SJCRH30 (cell line): ENCODE measurements at regions not wholly inside any gene's neighbourhood (a gene's known extent, or its start where the extent isn't known, plus 50 kb on each side); places are given as distances from the start of the nearest gene placed in this dataset.
"Not testable (repeated sequence)": the region's sequence is repeated elsewhere in the genome, so short reads cannot be mapped to it uniquely, and the experiment has no call there.

Experiments used
- DNase-seq, 2 experiments: peaks; one replicate each; pipeline ENCODE4 v3.0.0-alpha.2; 2015 to 2020
- H3K27ac ChIP-seq: fragments of 250-450 bp; sonication (Bioruptor Pico); 2 replicates; pipeline ENCODE4 v1.5.1; 2020; ENCODE audit warnings: mild to moderate bottlenecking, moderate library complexity
- H3K27me3 ChIP-seq: fragments of 250-450 bp; sonication (Bioruptor Pico); 2 replicates; pipeline ENCODE4 v1.5.1; 2020; ENCODE audit warnings: mild to moderate bottlenecking, moderate library complexity
- H3K36me3 ChIP-seq: fragments of 250-450 bp; sonication (Bioruptor Pico); 2 replicates; pipeline ENCODE4 v1.5.1; 2020; ENCODE audit warnings: mild to moderate bottlenecking, moderate library complexity
- H3K4me1 ChIP-seq: fragments of 250-450 bp; sonication (Bioruptor Pico); 2 replicates; pipeline ENCODE4 v1.5.1; 2020; ENCODE audit warnings: mild to moderate bottlenecking, moderate library complexity
- H3K4me3 ChIP-seq: fragments of 250-450 bp; sonication (Bioruptor Pico); 2 replicates; pipeline ENCODE4 v1.5.1; 2020; ENCODE audit warnings: mild to moderate bottlenecking, moderate library complexity
- H3K9me3 ChIP-seq: fragments of 250-450 bp; sonication (Bioruptor Pico); replicated peaks from 2 replicates; pipeline ENCODE4 v1.5.1; 2020; ENCODE audit warnings: mild to moderate bottlenecking, moderate library complexity

- Histone ChIP-seq H3K4me3 (no peak overlapping the region), H3K9me3 (no peaks in the 10 kb centered on the region), H3K27ac (no peak overlapping the region), H3K4me1 (no peaks in the 10 kb centered on the region), H3K27me3 (no peaks in the 10 kb centered on the region), H3K36me3 (no peaks in the 10 kb centered on the region)
- no peak for DNase-seq
Observed at GRCh38 chr3:38970851-38971638, 80.7 kb downstream of the SCN11A start.

- Histone ChIP-seq H3K4me1 (no peaks in the 10 kb centered on the region), H3K4me3 (no peak overlapping the region), H3K9me3 (no peaks in the 10 kb centered on the region), H3K36me3 (no peaks in the 10 kb centered on the region), H3K27me3 (no peaks in the 10 kb centered on the region), H3K27ac (no peak overlapping the region)
- DNase-seq, result no peak
Observed at GRCh38 chr3:38969317-38970235, 82.2 kb downstream of the SCN11A start.

DNA sequence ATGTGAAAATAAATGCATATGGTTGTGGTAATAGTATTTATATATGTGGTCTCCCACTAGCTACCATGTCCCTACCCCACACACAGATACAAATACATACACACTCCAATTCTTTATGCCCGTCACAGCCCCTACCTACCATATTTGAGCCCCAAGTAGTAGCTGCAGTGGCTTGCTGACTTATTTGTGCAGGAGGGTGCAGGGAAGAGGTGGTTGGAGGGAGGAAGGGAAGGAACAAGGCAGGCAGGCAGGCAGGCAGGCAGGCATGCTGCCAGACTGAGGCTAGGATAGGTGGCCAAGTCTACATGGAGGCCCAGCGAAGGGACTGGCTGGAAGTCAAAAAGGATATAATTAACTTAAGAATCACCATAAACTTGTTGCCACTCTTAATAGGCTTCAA, 82.9 kb downstream of the SCN11A start:
- Histone ChIP-seq H3K36me3 (no peaks in the 10 kb centered on the region), H3K4me3 (no peak overlapping the region), H3K9me3 (no peaks in the 10 kb centered on the region), H3K4me1 (no peaks in the 10 kb centered on the region), H3K27ac (no peak overlapping the region), H3K27me3 (no peaks in the 10 kb centered on the region)
- DNase-seq, result no peak

DNA sequence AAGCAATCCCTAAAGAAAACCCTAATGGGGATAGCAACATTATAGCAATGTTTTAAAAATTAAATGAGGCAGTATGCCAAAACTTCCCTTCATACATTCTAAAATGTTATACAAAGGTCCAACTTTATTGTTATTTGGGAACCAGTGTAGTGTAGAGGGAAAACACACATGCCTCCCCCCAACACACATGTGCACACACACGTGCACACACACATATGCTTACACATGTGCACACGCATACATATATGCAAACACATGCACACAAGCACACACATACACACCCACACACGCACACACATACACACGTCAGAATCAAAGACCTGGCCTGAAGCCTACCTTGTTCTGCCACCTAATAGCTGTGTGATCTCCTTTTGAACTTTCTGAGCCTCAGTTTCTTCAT, 83.3 kb downstream of the SCN11A start:
- Histone ChIP-seq H3K27me3 (no peaks in the 10 kb centered on the region), H3K36me3 (no peaks in the 10 kb centered on the region), H3K9me3 (no peaks in the 10 kb centered on the region), H3K4me1 (no peaks in the 10 kb centered on the region), H3K4me3 (no peak overlapping the region), H3K27ac (no peak overlapping the region)
- no peak for DNase-seq

DNA sequence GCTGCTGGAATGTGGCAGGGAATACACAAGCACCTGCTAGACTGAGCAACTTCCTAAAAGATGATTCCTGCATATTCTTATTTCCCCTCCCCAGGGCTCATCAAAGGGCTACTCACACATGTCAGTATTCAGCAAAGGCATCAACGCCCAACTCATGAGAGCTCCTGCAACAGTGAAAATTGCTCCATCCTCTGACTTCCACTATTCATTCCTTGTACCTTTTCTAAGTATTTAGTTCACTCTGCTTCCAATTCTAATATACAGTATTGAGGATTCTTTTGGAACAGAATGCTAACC, 84.1 kb downstream of the SCN11A start:
- no peak overlapping the region for H3K27ac ChIP-seq
- H3K4me3 ChIP-seq, result no peak overlapping the region
- H3K36me3 ChIP-seq, result no peaks in the 10 kb centered on the region
- no peaks in the 10 kb centered on the region for H3K27me3 ChIP-seq
- H3K9me3 ChIP-seq, result no peaks in the 10 kb centered on the region
- no peak for DNase-seq
- H3K4me1 ChIP-seq, result no peaks in the 10 kb centered on the region

GRCh38 chr3:38966811-38967692, 84.7 kb downstream of the SCN11A start:
- no peaks in the 10 kb centered on the region for H3K9me3 ChIP-seq
- no peak for DNase-seq
- H3K4me1 ChIP-seq, result no peaks in the 10 kb centered on the region
- no peak overlapping the region for H3K4me3 ChIP-seq
- no peaks in the 10 kb centered on the region for H3K36me3 ChIP-seq
- no peaks in the 10 kb centered on the region for H3K27me3 ChIP-seq
- H3K27ac ChIP-seq, result no peak overlapping the region

DNA sequence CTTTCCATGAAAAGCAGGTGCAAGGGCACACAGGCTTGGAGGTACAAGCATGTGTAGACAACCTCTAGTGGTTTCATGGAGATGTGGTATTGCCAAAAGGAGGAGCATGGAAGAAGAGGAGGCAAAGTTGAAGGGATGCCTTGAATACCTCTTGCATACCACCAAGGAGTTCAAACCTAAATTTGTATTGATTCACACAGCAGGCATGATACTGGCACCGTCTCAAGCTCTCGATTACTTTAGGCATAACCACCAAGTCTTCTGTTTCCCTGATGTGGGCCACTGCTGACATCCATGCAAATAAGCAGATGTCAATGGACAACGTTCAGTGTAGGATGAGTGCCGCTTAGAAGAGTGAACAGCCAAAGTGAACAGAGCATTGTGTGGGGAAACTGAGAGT, 87.1 kb downstream of the SCN11A start:
- Histone ChIP-seq H3K9me3 (no peaks in the 10 kb centered on the region), H3K4me3 (no peak overlapping the region), H3K27ac (no peak overlapping the region), H3K36me3 (no peaks in the 10 kb centered on the region), H3K4me1 (no peaks in the 10 kb centered on the region), H3K27me3 (no peaks in the 10 kb centered on the region)
- no peak for DNase-seq

DNA sequence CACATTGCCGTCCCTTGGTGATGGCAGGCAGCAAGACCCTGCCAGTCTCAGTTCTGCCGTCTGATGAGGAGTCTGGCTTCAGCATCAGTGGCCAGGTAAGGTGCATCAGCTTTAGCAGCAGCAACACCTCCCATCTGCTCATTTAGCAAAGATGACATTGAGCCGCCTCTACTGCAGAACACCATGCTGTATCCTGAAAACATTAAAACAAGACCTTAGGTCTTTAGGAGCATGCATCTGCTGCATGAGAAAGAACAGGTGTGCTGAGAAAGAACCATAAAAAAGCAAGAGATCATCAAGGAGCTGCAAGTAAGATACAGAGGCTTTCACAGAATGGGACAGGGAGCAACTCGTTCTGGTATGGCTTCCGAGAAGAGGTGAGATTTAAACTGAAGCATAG, 87.5 kb downstream of the SCN11A start:
- no peaks in the 10 kb centered on the region for H3K36me3 ChIP-seq
- no peaks in the 10 kb centered on the region for H3K9me3 ChIP-seq
- no peak for DNase-seq
- H3K4me1 ChIP-seq, result no peaks in the 10 kb centered on the region
- no peaks in the 10 kb centered on the region for H3K27me3 ChIP-seq
- no peak overlapping the region for H3K4me3 ChIP-seq
- no peak overlapping the region for H3K27ac ChIP-seq

DNA sequence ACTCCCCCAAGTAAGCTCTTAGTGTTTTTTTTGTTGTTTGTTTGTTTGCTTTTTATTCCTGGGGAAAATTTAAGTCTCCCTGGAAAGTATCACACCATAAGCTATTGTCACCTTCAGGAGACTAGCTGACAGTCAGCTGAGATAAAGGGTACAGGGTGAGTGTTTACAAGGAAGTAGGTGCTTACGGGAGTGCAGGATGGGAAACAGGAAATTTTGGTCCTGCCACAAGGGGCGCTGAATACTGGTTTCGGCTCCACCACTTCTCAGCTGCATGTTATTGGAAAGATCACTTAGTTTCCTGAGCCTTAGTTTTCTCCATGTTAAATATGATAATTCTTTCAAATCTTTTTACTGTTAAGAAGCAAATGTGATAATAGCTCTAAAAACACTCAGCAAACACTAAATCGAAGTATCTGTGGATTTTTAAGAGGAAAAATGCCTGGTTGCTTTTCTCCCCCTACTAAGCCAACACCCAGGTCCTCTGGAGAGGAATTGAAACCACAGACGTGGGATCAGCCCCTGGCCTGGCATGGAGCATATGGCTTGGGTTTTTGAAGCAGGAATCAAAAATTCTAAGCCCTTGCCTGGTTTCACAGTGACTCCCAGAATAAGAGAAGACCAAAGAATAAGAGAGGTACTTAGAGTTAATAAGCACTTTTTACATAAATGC, 90.7 kb downstream of the SCN11A start:
- no peaks in the 10 kb centered on the region for H3K27me3 ChIP-seq
- H3K36me3 ChIP-seq, result no peaks in the 10 kb centered on the region
- peak in 1 of 2 experiments; percentile 33 for DNase-seq
- no peak overlapping the region for H3K27ac ChIP-seq
- no peaks in the 10 kb centered on the region for H3K4me1 ChIP-seq
- H3K4me3 ChIP-seq, result no peak overlapping the region
- no peaks in the 10 kb centered on the region for H3K9me3 ChIP-seq

DNA sequence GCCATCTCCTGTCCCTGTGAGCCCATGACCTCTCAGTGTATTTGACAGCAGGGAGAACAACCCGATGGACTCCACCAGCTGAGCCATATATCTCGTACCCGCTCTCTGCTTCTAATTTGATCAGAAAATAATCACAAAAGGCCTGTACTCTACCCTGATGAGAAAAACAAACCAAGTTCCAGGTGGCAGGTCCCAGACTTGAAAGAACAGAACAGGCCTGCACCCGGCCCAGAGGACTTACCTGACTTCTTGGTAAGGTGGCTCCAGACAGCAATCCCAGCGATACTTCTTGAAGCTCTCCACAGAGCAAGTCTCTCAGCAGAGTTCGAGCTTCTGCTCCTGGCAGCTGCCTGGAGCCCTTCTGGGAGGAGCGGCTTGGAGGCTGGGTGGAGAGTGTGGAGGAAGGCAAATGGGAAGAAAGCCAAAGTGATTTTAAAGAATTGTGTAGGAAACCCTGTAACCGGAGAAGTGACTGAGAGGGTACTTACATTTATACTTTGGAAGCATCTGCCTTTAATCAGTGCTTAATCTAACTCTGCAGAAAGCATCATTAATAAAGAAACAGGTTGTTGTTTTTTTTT, 91.6 kb downstream of the SCN11A start:
- Histone ChIP-seq H3K9me3 (no peaks in the 10 kb centered on the region), H3K4me3 (no peak overlapping the region), H3K36me3 (no peaks in the 10 kb centered on the region), H3K4me1 (no peaks in the 10 kb centered on the region), H3K27ac (no peak overlapping the region), H3K27me3 (no peaks in the 10 kb centered on the region)
- no peak for DNase-seq

DNA sequence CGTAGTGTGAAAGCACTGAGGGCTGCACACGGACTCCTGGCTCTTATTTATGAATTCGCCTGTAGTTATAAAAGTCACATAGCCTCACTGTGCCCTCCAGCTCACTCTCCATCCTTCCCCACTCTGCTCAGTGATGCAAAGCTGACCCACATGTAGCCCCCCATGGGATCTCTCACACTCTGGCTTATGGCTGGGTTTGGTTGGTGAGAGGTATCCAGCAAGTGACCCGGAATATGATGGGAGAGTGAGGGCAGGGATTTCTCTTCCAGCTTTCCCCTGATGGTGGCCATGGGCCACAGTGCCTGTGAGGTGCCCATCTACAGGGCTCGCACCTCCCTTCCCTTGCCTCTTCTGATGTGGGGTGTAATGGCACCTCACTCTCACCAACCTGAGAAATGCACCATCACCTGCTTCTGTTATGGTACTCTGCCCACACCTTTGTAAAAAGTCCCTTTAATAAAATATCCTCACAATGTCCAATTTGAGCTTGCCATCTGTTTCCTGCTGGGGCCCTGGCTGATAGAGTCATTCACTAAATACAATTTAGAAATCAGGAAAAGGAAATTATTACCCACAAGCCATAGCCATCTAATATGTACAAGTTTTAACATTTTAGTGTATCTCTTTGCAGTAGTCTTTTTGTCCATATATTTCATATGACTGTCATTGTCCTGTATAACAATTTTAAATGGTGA, 93.6 kb downstream of the SCN11A start:
- no peaks in the 10 kb centered on the region for H3K36me3 ChIP-seq
- H3K9me3 ChIP-seq, result no peaks in the 10 kb centered on the region
- no peaks in the 10 kb centered on the region for H3K27me3 ChIP-seq
- no peak overlapping the region for H3K4me3 ChIP-seq
- H3K4me1 ChIP-seq, result no peaks in the 10 kb centered on the region
- no peak overlapping the region for H3K27ac ChIP-seq
- DNase-seq, result no peak

DNA sequence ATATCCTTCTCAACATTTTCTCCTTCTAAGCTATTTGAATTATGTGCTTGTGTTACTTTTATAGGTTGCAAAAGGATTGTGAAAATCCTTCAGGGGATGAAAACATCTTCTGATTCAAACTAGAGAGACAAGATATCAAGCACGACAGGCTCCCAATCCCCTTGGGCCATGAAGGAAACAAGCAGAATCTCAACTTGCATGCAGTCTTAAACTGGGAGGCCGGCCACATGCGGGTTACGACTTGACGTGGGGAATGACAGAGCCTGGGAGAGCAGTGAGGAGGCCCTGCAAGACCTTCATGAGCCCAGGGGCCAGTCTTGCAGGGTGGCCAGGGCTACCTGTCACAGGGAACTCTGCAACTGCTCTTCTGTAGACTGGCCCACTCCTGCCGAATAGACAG, 94.4 kb downstream of the SCN11A start:
- no peak for DNase-seq
- no peaks in the 10 kb centered on the region for H3K9me3 ChIP-seq
- no peak overlapping the region for H3K27ac ChIP-seq
- no peaks in the 10 kb centered on the region for H3K4me1 ChIP-seq
- no peak overlapping the region for H3K4me3 ChIP-seq
- H3K36me3 ChIP-seq, result no peaks in the 10 kb centered on the region
- no peaks in the 10 kb centered on the region for H3K27me3 ChIP-seq

GRCh38 chr3:38952721-38953120, 99.0 kb downstream of the SCN11A start:
- Histone ChIP-seq H3K9me3 (no peaks in the 10 kb centered on the region), H3K4me3 (no peak overlapping the region), H3K4me1 (no peaks in the 10 kb centered on the region), H3K27ac (no peak overlapping the region), H3K27me3 (no peaks in the 10 kb centered on the region), H3K36me3 (no peaks in the 10 kb centered on the region)
- no peak for DNase-seq

GRCh38 chr3:38951167-38951566, 100.6 kb downstream of the SCN11A start:
- H3K36me3 ChIP-seq, H3K27me3 ChIP-seq, DNase-seq, H3K9me3 ChIP-seq, H3K4me1 ChIP-seq, H3K27ac ChIP-seq, H3K4me3 ChIP-seq: not testable (repeated sequence)
